CD8-positive, alpha-beta memory T cell (primary cell): ENCODE measurements at regions not wholly inside any gene's neighbourhood (a gene's known extent, or its start where the extent isn't known, plus 50 kb on each side); places are given as distances from the start of the nearest gene placed in this dataset.

Source experiments
- CTCF ChIA-PET: fragments of 350-600 bp; sonication (Branson Sonifier 250); formaldehyde crosslinking; loops from one replicate; lab custom pipeline; 2021; ENCODE audit warnings: antibody characterized with exemption; lab: Charles Lee
- POLR2A ChIA-PET: fragments of 350-600 bp; sonication (Branson Sonifier 250); formaldehyde crosslinking; loops from one replicate; lab custom pipeline; 2021; ENCODE audit warnings: antibody characterized with exemption; lab: Charles Lee
- DNase-seq, 5 donors: peaks; one replicate each; pipeline versions ENCODE4 v3.0.0 to v3.0.0-alpha.2; 2020 to 2022; ENCODE audit warnings: mixed read lengths in 1 of 5
- H3K27ac ChIP-seq: one replicate; pipeline ENCODE4 v1.7.0; 2013; ENCODE audit warnings: low read depth, mild to moderate bottlenecking, low read length, moderate library complexity
- H3K27me3 ChIP-seq: 2 replicates; pipeline ENCODE4 v1.7.0; 2013; ENCODE audit warnings: low read length, mild to moderate bottlenecking; ENCODE audit not compliant: insufficient read depth, poor library complexity, severe bottlenecking
- H3K36me3 ChIP-seq: 2 replicates; pipeline ENCODE4 v1.7.0; 2013; ENCODE audit warnings: mild to moderate bottlenecking, low read length, moderate library complexity; ENCODE audit not compliant: insufficient read depth
- H3K4me1 ChIP-seq: 2 replicates; pipeline ENCODE4 v1.7.0; 2013; ENCODE audit warnings: mild to moderate bottlenecking, low read length, moderate library complexity; ENCODE audit not compliant: insufficient read depth
- H3K4me3 ChIP-seq: 2 replicates; pipeline ENCODE4 v1.7.0; 2013; ENCODE audit warnings: mild to moderate bottlenecking, low read length
- H3K9me3 ChIP-seq: 2 replicates; pipeline ENCODE4 v1.7.0; 2013; ENCODE audit warnings: mild to moderate bottlenecking, low read length
- H3K27ac Mint-ChIP-seq, 8 donors: one replicate each; pipeline ENCODE4 v1.8.0; 2020 to 2021; ENCODE audit warnings: mixed read lengths in 8 of 8, mild to moderate bottlenecking in 6 of 8, inconsistent platforms in 3 of 8, moderate library complexity in 3 of 8
- H3K27me3 Mint-ChIP-seq, 2 donors: one replicate each; pipeline ENCODE4 v1.8.0; 2020 to 2021; ENCODE audit warnings: mixed read lengths in 2 of 2, mild to moderate bottlenecking in 1 of 2, moderate library complexity in 1 of 2
- H3K36me3 Mint-ChIP-seq, 3 donors: one replicate each; pipeline ENCODE4 v1.8.0; 2020 to 2021; ENCODE audit warnings: mixed read lengths in 3 of 3, inconsistent platforms in 1 of 3, mild to moderate bottlenecking in 1 of 3
- H3K4me1 Mint-ChIP-seq, 3 donors: one replicate each; pipeline ENCODE4 v1.8.0; 2020 to 2021; ENCODE audit warnings: mixed read lengths in 3 of 3, inconsistent platforms in 1 of 3, mild to moderate bottlenecking in 1 of 3
- H3K4me3 Mint-ChIP-seq, 7 donors: one replicate each; pipeline ENCODE4 v1.8.0; 2020 to 2021; ENCODE audit warnings: mixed read lengths in 7 of 7, mild to moderate bottlenecking in 6 of 7, moderate library complexity in 4 of 7, inconsistent platforms in 2 of 7
- H3K9me3 Mint-ChIP-seq, 5 donors: one replicate each; pipeline ENCODE4 v1.8.0; 2020 to 2022; ENCODE audit warnings: mixed read lengths in 5 of 5, mild to moderate bottlenecking in 3 of 5, moderate library complexity in 2 of 5, inconsistent platforms in 1 of 5

GRCh38 chr16:10332775-10333174 is 53.1 kb upstream of the ATF7IP2 start:
- H3K4me3 ChIP-seq, result no peak overlapping the region
- peaks cover 46 to 57% (median 56%) of the 10 kb centered on the region in 3 donors for H3K4me1 Mint-ChIP-seq
- no peaks in the 10 kb centered on the region for H3K27me3 ChIP-seq
- peak overlapping the region; percentile 3 to 96 (median 90) for H3K27ac Mint-ChIP-seq
- ChIA-PET CTCF (no interaction called here), POLR2A (interaction anchor here (0.7 kb wide), 1 partner anchor 81 kb away, joined by 3 read pairs; no protein-coding TSS in a partner anchor)
- DNase-seq, result no peak
- H3K27ac ChIP-seq, result no peak overlapping the region
- no peaks in the 10 kb centered on the region for H3K27me3 Mint-ChIP-seq
- H3K9me3 Mint-ChIP-seq, result peaks cover 0 to 35% (median 14%) of the 10 kb centered on the region in 5 donors
- no peaks in the 10 kb centered on the region for H3K9me3 ChIP-seq
- no peaks in the 10 kb centered on the region for H3K36me3 ChIP-seq
- H3K36me3 Mint-ChIP-seq, result peaks cover under 1 to 34% (median 6%) of the 10 kb centered on the region in 3 donors
- H3K4me3 Mint-ChIP-seq, result peak overlapping the region; percentile 37 to 87 (median 56)
- peaks cover 41% of the 10 kb centered on the region for H3K4me1 ChIP-seq

GRCh38 chr16:10333321-10334032 is 52.4 kb upstream of the ATF7IP2 start:
- peak overlapping the region; percentile 37 to 87 (median 56) for H3K4me3 Mint-ChIP-seq
- H3K27ac Mint-ChIP-seq, result peak overlapping the region; percentile 3 to 96 (median 90)
- Histone ChIP-seq H3K27ac (no peak overlapping the region), H3K4me3 (no peak overlapping the region), H3K36me3 (no peaks in the 10 kb centered on the region), H3K27me3 (no peaks in the 10 kb centered on the region), H3K9me3 (no peaks in the 10 kb centered on the region), H3K4me1 (peaks cover 41% of the 10 kb centered on the region)
- POLR2A ChIA-PET, result interaction anchor here (0.7 kb wide), 1 partner anchor 80 kb away, joined by 3 read pairs; no protein-coding TSS in a partner anchor
- H3K4me1 Mint-ChIP-seq, result peaks cover 43 to 53% (median 52%) of the 10 kb centered on the region in 3 donors
- H3K36me3 Mint-ChIP-seq, result peaks cover 0 to 33% (median 4%) of the 10 kb centered on the region in 3 donors
- peaks cover 0 to 34% (median 10%) of the 10 kb centered on the region in 5 donors for H3K9me3 Mint-ChIP-seq
- peak in 2 of 5 donors; percentile 25 to 51 for DNase-seq
- CTCF ChIA-PET, result no interaction called here
- H3K27me3 Mint-ChIP-seq, result no peaks in the 10 kb centered on the region

- no peak overlapping the region for H3K4me3 Mint-ChIP-seq
- Histone ChIP-seq H3K27ac (no peak overlapping the region), H3K4me3 (no peak overlapping the region), H3K9me3 (no peaks in the 10 kb centered on the region), H3K4me1 (peaks cover 22% of the 10 kb centered on the region), H3K27me3 (no peaks in the 10 kb centered on the region), H3K36me3 (no peaks in the 10 kb centered on the region)
- POLR2A ChIA-PET, result no interaction called here
- H3K27me3 Mint-ChIP-seq, result no peaks in the 10 kb centered on the region
- no peak for DNase-seq
- peaks cover 13 to 43% (median 21%) of the 10 kb centered on the region in 5 donors for H3K9me3 Mint-ChIP-seq
- peaks cover 0 to 43% (median 3%) of the 10 kb centered on the region in 3 donors for H3K36me3 Mint-ChIP-seq
- CTCF ChIA-PET, result no interaction called here
- peak overlapping the region in 4 of 8 donors; percentile 24 to 54 (median 30) for H3K27ac Mint-ChIP-seq
- H3K4me1 Mint-ChIP-seq, result peaks cover 34 to 38% (median 38%) of the 10 kb centered on the region in 3 donors
Observed at GRCh38 chr16:10335681-10336080, 50.2 kb upstream of the ATF7IP2 start.
